CD4-positive, alpha-beta T cell treated with Interleukin-21 for 1 hour (primary cell): ENCODE measurements at regions not wholly inside any gene's neighbourhood (a gene's known extent, or its start where the extent isn't known, plus 50 kb on each side); places are given as distances from the start of the nearest gene placed in this dataset.

Experiments used
- DNase-seq: peaks from one replicate; pipeline ENCODE4 v3.0.0-alpha.2; 2020

GRCh38 chr4:104682311-104682710 is 187.6 kb upstream of the CXXC4 start:
- no peak for DNase-seq

GRCh38 chr4:104693601-104694201 is 199.0 kb upstream of the CXXC4 start:
- no peak for DNase-seq

- no peak for DNase-seq
These were observed 221.9 kb upstream of the CXXC4 start for GRCh38 chr4:104716584-104716983.

- no peak for DNase-seq
These were observed 225.0 kb upstream of the CXXC4 start for GRCh38 chr4:104719539-104720230.

- DNase-seq, result no peak
These were observed 227.8 kb upstream of the CXXC4 start for GRCh38 chr4:104722467-104722866.

- DNase-seq, result no peak
These were observed 231.3 kb upstream of the CXXC4 start for GRCh38 chr4:104726002-104726401.

DNA sequence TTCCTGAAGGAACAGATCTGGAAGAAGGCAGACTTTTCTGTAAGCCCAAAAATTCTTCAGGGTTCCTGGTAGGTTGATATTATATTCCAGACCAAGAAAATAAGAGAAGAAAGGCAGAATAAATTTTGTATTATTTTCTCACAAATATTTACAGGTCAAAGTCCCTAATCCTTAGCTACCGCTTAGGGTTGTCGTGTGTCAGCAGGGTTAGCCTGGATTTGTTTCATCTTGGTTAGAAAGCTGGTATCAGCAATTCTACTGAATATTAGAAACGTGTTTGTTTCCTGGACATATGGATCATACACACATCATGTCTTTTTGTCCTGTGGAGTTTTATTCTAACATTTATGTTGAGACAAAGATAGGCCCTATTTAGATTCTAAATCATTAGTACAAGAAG is 232.9 kb upstream of the CXXC4 start:
- no peak for DNase-seq

GRCh38 chr4:104728380-104729122 is 233.9 kb upstream of the CXXC4 start:
- no peak for DNase-seq

- DNase-seq, result no peak
These were observed 238.1 kb upstream of the CXXC4 start for GRCh38 chr4:104732766-104733165.

DNA sequence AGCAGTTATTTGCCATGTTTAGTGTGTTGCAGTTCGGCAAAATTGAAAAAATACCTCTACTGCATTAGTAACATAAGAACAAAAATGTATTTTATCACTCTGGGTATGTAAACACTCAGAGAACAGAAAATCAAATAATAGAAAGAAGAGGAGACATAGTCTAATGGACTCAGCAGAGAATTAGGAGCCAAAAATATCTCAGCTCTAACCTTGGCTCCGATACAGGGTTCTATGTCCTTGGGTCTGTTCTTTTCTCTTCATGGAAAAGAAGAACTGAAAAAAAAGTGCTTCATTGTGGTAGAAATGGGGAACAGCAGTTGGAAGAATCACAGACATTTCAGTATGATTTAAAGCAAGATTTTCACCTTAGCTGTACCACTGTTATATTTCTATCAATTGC is 240.5 kb upstream of the CXXC4 start:
- no peak for DNase-seq

- DNase-seq, result no peak
These were observed 245.5 kb upstream of the CXXC4 start for GRCh38 chr4:104740161-104740560.

GRCh38 chr4:104743215-104743653 is 248.5 kb upstream of the CXXC4 start:
- no peak for DNase-seq

DNA sequence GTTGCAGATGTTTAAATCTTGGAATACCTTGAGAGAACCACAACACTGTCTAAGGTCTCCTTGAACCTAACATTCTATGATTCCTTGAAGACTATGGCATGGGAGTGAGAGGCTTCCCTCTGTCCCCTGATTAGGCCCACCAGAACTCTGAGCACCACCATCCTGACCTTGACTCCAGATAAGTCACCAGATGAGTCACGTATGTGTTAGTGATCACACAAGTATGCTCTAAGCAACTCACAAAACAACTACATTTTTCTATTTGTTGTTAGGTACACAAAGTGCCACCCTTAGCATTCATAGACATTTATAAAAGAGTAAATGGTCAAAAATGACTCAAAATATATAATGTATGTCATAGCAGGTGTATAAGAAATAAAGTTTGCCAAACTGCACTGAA is 252.9 kb upstream of the CXXC4 start:
- DNase-seq, result no peak

GRCh38 chr4:104749062-104749461 is 254.4 kb upstream of the CXXC4 start:
- no peak for DNase-seq

DNA sequence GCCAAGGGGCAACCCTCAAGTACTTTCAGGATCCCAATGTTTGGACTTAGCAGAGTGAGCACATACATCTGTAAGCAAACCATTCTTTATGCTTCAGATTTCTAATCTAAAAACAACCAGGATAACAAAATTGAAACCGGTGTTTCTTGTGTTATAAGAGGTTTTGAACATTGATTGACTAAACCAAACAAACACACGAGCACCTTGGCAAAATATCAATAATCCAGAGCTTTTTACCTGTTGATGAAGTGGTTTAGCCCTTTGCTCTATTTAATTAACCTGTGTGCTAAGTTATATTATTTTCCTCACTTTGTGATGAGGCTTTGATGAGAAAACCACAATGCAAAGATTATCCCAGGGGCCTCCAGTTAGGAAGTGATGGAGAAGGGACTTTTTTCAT is 255.3 kb upstream of the CXXC4 start:
- DNase-seq, result no peak

DNA sequence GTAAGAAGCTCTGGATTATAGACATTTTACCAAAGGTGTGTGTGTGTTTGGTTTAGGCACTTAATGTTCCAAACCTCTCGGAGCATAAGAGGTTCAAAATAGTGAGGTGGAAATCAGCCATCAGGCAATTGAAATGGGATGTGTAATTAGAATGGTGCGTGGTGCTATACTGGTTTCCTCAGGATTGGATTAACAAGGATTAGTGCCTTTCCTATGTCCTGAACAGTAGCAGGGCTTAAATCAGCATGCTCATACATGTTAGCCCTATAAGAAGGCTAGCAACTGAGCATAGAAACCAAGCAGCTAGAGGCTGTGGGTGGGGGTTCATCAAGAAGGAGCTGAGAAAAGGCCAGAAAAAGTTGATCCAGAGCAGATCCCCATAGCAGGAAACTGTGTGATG is 256.8 kb upstream of the CXXC4 start:
- DNase-seq, result no peak

GRCh38 chr4:104752337-104752736 is 257.6 kb upstream of the CXXC4 start:
- no peak for DNase-seq

DNA sequence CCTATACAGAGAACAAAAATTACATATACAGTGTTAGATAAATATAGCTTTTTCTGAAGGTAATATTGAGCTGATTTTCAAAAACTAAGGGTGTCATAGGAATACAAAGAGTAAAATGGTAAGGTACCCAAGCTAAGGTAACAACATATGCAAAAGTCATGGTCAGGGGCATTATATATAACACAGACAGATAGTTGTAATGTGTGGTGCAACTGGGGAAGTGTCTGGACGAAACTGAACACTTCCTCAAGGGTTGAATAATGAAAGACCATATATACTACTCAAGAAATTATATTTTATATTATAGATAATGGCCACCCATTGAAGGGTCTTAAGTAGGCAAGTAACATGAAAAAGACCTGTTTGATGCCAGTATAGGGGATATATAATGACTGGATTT is 262.1 kb upstream of the CXXC4 start:
- DNase-seq, result no peak

GRCh38 chr4:104758574-104758973 is 263.9 kb upstream of the CXXC4 start:
- DNase-seq, result no peak

GRCh38 chr4:104763554-104764222 is 269.0 kb upstream of the CXXC4 start:
- DNase-seq, result no peak

- DNase-seq, result no peak
These were observed 272.0 kb upstream of the CXXC4 start for GRCh38 chr4:104766676-104767075.

DNA sequence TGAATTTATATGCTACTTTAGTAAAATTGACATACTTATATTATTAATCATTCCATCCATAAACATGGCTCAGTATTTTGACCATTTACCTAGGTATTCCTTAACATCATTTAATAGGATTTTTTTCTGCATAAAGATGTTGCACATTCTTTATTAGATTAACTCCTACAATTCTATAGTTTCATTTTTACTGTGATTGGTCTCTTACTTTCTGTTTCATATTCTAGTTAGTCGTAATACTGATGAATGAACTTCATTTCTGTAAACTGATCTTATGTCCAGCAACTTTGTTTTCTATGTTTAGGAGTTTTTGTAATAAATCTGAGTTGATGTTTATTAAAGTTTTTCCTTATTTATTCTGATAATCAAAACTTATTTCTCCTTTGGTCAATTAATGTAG is 278.2 kb upstream of the CXXC4 start:
- DNase-seq, result no peak

GRCh38 chr4:104795264-104795939 is 300.7 kb upstream of the CXXC4 start:
- DNase-seq, result no peak
